Muscle layer of colon (tissue), 2 donors: ENCODE measurements at regions not wholly inside any gene's neighbourhood (a gene's known extent, or its start where the extent isn't known, plus 50 kb on each side); places are given as distances from the start of the nearest gene placed in this dataset.

Experiments
- H3K27ac ChIP-seq: one replicate; pipeline ENCODE4 v1.7.0; 2013; ENCODE audit warnings: low read depth, mild to moderate bottlenecking, low read length, moderate library complexity
- H3K27me3 ChIP-seq, 2 donors: one replicate each; pipeline ENCODE4 v1.7.0; 2013; ENCODE audit warnings: low read length in 2 of 2, mild to moderate bottlenecking in 2 of 2; ENCODE audit not compliant: insufficient read depth in 2 of 2, control insufficient read depth in 1 of 2
- H3K36me3 ChIP-seq: one replicate; pipeline ENCODE4 v1.7.0; 2013; ENCODE audit warnings: mild to moderate bottlenecking, low read length; ENCODE audit not compliant: insufficient read depth
- H3K4me1 ChIP-seq: one replicate; pipeline ENCODE4 v1.7.0; 2013; ENCODE audit warnings: mild to moderate bottlenecking, low read length; ENCODE audit not compliant: insufficient read depth
- H3K4me3 ChIP-seq, 2 donors: one replicate each; pipeline ENCODE4 v1.7.0; 2013; ENCODE audit warnings: low read length in 2 of 2, low read depth in 1 of 2, mild to moderate bottlenecking in 1 of 2, moderate library complexity in 1 of 2
- H3K9ac ChIP-seq: one replicate; pipeline ENCODE4 v1.7.0; 2013; ENCODE audit warnings: low read length
- H3K9me3 ChIP-seq: one replicate; pipeline ENCODE4 v1.7.0; 2013; ENCODE audit warnings: mild to moderate bottlenecking, low read length
- donor health status: abdominal sarcoma.
- donor health status: Adenocarcinoma of cecum.

DNA sequence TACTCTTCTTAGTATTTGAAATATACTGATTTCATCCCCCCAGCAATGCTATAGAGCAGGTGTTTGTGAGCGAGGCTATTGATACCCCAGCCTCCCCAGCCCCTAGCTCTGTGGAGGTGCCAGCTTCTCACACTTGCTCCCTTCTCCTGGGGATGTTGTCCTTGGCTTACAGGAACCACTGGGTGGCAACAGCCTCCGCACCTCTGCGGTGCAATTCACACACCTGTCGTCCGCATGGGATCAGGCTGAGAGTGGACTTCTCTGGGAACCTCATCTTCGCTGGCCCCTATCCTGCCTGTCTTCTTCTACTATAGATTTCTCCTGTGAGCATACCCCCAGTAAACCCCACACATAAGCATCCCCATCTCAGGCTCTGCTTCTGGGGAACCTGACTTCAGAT, 103.9 kb upstream of the SLC6A11 start:
- Histone ChIP-seq H3K36me3 (no peaks in the 10 kb centered on the region), H3K27ac (no peak overlapping the region), H3K27me3 (peaks cover 7 to 30% of the 10 kb centered on the region in 2 donors), H3K9me3 (peaks cover 4% of the 10 kb centered on the region), H3K4me3 (no peak overlapping the region), H3K9ac (no peak overlapping the region), H3K4me1 (no peaks in the 10 kb centered on the region)

- Histone ChIP-seq H3K27ac (no peak overlapping the region), H3K4me3 (no peak overlapping the region), H3K27me3 (peaks cover 5 to 18% of the 10 kb centered on the region in 2 donors), H3K36me3 (no peaks in the 10 kb centered on the region), H3K9ac (no peak overlapping the region), H3K4me1 (no peaks in the 10 kb centered on the region), H3K9me3 (peaks cover 4% of the 10 kb centered on the region)
Observed at GRCh38 chr3:10713656-10714055, 102.4 kb upstream of the SLC6A11 start.

GRCh38 chr3:10715886-10716285, 100.1 kb upstream of the SLC6A11 start:
- Histone ChIP-seq H3K4me1 (no peaks in the 10 kb centered on the region), H3K36me3 (no peaks in the 10 kb centered on the region), H3K27me3 (peaks cover 0 to 6% of the 10 kb centered on the region in 2 donors), H3K9ac (no peak overlapping the region), H3K9me3 (peaks cover 4% of the 10 kb centered on the region), H3K27ac (no peak overlapping the region), H3K4me3 (no peak overlapping the region)

GRCh38 chr3:10716964-10717363, 99.1 kb upstream of the SLC6A11 start:
- Histone ChIP-seq H3K9ac (no peak overlapping the region), H3K9me3 (peaks cover 4% of the 10 kb centered on the region), H3K27me3 (peaks cover 0 to 4% of the 10 kb centered on the region in 2 donors), H3K36me3 (no peaks in the 10 kb centered on the region), H3K4me1 (no peaks in the 10 kb centered on the region), H3K27ac (no peak overlapping the region), H3K4me3 (no peak overlapping the region)

DNA sequence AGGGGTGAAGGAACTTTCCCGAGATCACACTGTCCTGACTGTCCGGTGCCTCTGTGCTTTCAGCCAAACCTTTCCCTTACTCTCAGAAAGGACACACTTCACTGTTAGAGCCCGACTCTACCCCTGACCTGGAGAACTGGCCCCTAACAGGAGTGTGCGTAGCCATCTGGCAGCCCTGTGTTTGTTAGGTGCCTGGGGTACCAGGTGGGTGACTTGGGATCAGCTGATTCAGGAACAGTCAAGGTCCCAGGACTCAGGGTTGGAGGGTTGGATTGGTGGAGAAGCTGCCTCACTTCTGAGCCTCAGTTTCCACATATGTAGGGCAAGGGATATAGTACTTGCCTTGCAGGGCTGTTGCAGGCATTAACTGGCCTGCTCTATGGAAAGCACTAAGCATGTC, 98.3 kb upstream of the SLC6A11 start:
- no peaks in the 10 kb centered on the region for H3K4me1 ChIP-seq
- no peak overlapping the region for H3K4me3 ChIP-seq
- no peaks in the 10 kb centered on the region for H3K27me3 ChIP-seq
- peaks cover 4% of the 10 kb centered on the region for H3K9me3 ChIP-seq
- no peak overlapping the region for H3K27ac ChIP-seq
- no peaks in the 10 kb centered on the region for H3K36me3 ChIP-seq
- H3K9ac ChIP-seq, result no peak overlapping the region

DNA sequence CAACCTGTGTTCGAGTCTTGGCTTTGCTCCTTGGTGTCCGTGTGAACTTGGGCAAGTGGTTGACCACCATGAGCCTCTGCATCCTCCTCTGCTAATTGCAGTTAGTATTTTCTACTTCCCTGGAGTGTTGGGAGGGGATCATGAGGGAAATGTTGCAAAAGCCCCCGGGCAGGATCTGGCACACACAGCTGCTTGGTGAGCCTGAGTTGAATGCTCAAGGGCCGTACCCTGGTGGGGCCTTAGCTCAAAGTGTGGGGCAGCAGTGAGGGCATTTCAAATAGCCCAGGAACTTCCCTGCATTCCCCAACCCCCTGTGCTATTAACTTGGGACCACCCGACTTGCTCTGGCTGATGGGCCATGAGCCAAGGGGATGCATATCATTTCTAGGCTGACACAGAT, 94.9 kb upstream of the SLC6A11 start:
- Histone ChIP-seq H3K27me3 (no peaks in the 10 kb centered on the region), H3K4me3 (no peak overlapping the region), H3K9me3 (no peaks in the 10 kb centered on the region), H3K36me3 (no peaks in the 10 kb centered on the region), H3K9ac (no peak overlapping the region), H3K27ac (no peak overlapping the region), H3K4me1 (no peaks in the 10 kb centered on the region)

- Histone ChIP-seq H3K36me3 (no peaks in the 10 kb centered on the region), H3K27ac (no peak overlapping the region), H3K27me3 (no peaks in the 10 kb centered on the region), H3K9me3 (no peaks in the 10 kb centered on the region), H3K4me3 (no peak overlapping the region), H3K9ac (no peak overlapping the region), H3K4me1 (no peaks in the 10 kb centered on the region)
Observed at GRCh38 chr3:10722911-10723310, 93.1 kb upstream of the SLC6A11 start.

- H3K36me3 ChIP-seq, result no peaks in the 10 kb centered on the region
- H3K27ac ChIP-seq, result no peak overlapping the region
- no peak overlapping the region for H3K9ac ChIP-seq
- no peaks in the 10 kb centered on the region for H3K4me1 ChIP-seq
- no peaks in the 10 kb centered on the region for H3K9me3 ChIP-seq
- H3K27me3 ChIP-seq, result no peaks in the 10 kb centered on the region
- no peak overlapping the region for H3K4me3 ChIP-seq
Observed at GRCh38 chr3:10723991-10724390, 92.0 kb upstream of the SLC6A11 start.

DNA sequence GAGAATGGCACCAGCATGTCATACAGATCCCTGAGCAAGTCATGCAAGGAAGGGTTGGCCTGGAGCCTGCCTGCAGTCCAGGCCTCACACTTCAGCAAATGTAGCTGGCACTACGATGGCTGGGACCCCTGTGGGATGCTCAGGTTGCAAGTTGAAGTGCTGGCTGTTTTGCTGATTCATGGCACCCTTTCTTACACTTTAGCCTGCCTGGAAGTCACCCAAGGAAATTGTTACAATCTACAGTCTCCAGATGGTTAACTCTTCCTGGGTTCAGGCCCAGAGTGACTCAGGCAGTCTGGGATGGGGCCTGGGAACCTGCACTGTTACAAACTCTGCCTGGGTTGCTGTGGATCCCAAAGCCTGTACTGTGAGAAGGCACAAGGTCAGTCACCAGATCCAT, 91.0 kb upstream of the SLC6A11 start:
- Histone ChIP-seq H3K4me3 (no peak overlapping the region), H3K4me1 (no peaks in the 10 kb centered on the region), H3K9me3 (no peaks in the 10 kb centered on the region), H3K27ac (no peak overlapping the region), H3K36me3 (no peaks in the 10 kb centered on the region), H3K27me3 (no peaks in the 10 kb centered on the region), H3K9ac (no peak overlapping the region)

DNA sequence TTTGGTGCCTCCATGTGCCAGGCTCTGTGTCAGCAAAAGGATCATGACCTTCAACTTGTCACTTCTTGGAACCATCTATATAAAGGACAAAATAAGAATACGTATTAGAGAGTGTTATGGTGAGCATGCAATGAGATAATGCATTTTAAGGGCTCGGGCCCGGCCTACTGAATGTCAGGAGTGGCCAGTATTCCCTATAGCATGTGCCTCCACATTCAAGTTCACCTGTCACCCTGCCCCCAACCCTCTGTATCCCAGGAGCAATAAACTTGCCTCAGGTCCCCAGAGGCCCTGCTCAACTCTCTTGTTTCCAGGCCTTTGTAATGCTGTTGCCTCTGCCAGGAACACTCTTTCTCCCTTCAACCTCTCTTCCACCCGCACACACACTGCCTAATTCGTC, 90.2 kb upstream of the SLC6A11 start:
- Histone ChIP-seq H3K27me3 (no peaks in the 10 kb centered on the region), H3K36me3 (no peaks in the 10 kb centered on the region), H3K27ac (no peak overlapping the region), H3K9ac (no peak overlapping the region), H3K9me3 (no peaks in the 10 kb centered on the region), H3K4me3 (no peak overlapping the region), H3K4me1 (no peaks in the 10 kb centered on the region)

GRCh38 chr3:10726787-10727186, 89.2 kb upstream of the SLC6A11 start:
- Histone ChIP-seq H3K9me3 (no peaks in the 10 kb centered on the region), H3K4me3 (no peak overlapping the region), H3K27ac (no peak overlapping the region), H3K36me3 (no peaks in the 10 kb centered on the region), H3K4me1 (no peaks in the 10 kb centered on the region), H3K27me3 (no peaks in the 10 kb centered on the region), H3K9ac (no peak overlapping the region)

- no peak overlapping the region for H3K4me3 ChIP-seq
- no peak overlapping the region for H3K27ac ChIP-seq
- no peaks in the 10 kb centered on the region for H3K27me3 ChIP-seq
- no peaks in the 10 kb centered on the region for H3K36me3 ChIP-seq
- no peaks in the 10 kb centered on the region for H3K4me1 ChIP-seq
- peaks cover 11% of the 10 kb centered on the region for H3K9me3 ChIP-seq
- no peak overlapping the region for H3K9ac ChIP-seq
Observed at GRCh38 chr3:10729439-10729838, 86.6 kb upstream of the SLC6A11 start.
